Keratinocyte (primary cell): ENCODE measurements at regions not wholly inside any gene's neighbourhood (a gene's known extent, or its start where the extent isn't known, plus 50 kb on each side); places are given as distances from the start of the nearest gene placed in this dataset.

Experiments used
- DNase-seq: peaks from one replicate; pipeline ENCODE4 v3.0.0-alpha.2; 2011; ENCODE audit warnings: low read depth, missing footprints, low spot score
- FAIRE-seq: peaks from 2 replicates; lab custom pipeline; 2011; peaks lifted over from hg19 to GRCh38; lab: Jason Lieb, UNC
- H2AFZ ChIP-seq: 2 replicates; pipeline ENCODE4 v1.6.0; 2012; ENCODE audit warnings: low read length, control low read depth, inconsistent platforms; ENCODE audit not compliant: control insufficient read depth
- H3K27ac ChIP-seq: 2 replicates; pipeline ENCODE4 v1.5.1; 2011; ENCODE audit warnings: low read length; ENCODE audit not compliant: control insufficient read depth, insufficient read depth
- H3K27me3 ChIP-seq: 3 replicates; pipeline ENCODE4 v1.6.0; 2011; ENCODE audit warnings: low read length; ENCODE audit not compliant: control insufficient read depth, insufficient read depth; ENCODE audit errors: extremely low read depth
- H3K36me3 ChIP-seq, 2 experiments: 2 replicates in 1 of 2; 3 replicates in 1 of 2; pipeline ENCODE4 v1.5.1; 2011; ENCODE audit warnings: low read length in 2 of 2, mild to moderate bottlenecking in 1 of 2; ENCODE audit not compliant: control insufficient read depth in 2 of 2, insufficient read depth in 2 of 2; ENCODE audit errors: extremely low read depth in 1 of 2
- H3K4me1 ChIP-seq: 3 replicates; pipeline ENCODE4 v1.5.1; 2011; ENCODE audit warnings: low read length; ENCODE audit not compliant: control insufficient read depth, insufficient read depth; ENCODE audit errors: extremely low read depth
- H3K4me2 ChIP-seq: 3 replicates; pipeline ENCODE4 v1.6.0; 2011; ENCODE audit warnings: low read depth, low read length; ENCODE audit not compliant: control insufficient read depth, insufficient read depth; ENCODE audit errors: extremely low read depth
- H3K4me3 ChIP-seq, 3 experiments: fragments of 200-600 bp in 1 of 3; sonication (generic) in 1 of 3; 2 replicates in 2 of 3; 3 replicates in 1 of 3; pipeline ENCODE4 v1.5.1; 2011 to 2016; ENCODE audit warnings: low read length in 3 of 3, mild to moderate bottlenecking in 3 of 3, control low read depth in 2 of 3, inconsistent platforms in 1 of 3, low read depth in 1 of 3, mixed read lengths in 1 of 3, mixed run types in 1 of 3, moderate library complexity in 1 of 3; ENCODE audit not compliant: control insufficient read depth in 2 of 3, insufficient read depth in 2 of 3; ENCODE audit errors: extremely low read depth in 1 of 3
- H3K79me2 ChIP-seq: 2 replicates; pipeline ENCODE4 v1.6.0; 2012; ENCODE audit warnings: low read length; ENCODE audit not compliant: control insufficient read depth, insufficient read depth
- H3K9ac ChIP-seq: 3 replicates; pipeline ENCODE4 v1.6.0; 2011; ENCODE audit warnings: low read length; ENCODE audit not compliant: control insufficient read depth, insufficient read depth; ENCODE audit errors: extremely low read depth
- H3K9me1 ChIP-seq: 3 replicates; pipeline ENCODE4 v1.6.0; 2011; ENCODE audit warnings: low read length; ENCODE audit not compliant: control insufficient read depth, insufficient read depth; ENCODE audit errors: extremely low read depth
- H3K9me3 ChIP-seq: 2 replicates; pipeline ENCODE4 v1.5.1; 2012; ENCODE audit warnings: low read depth, low read length; ENCODE audit not compliant: control insufficient read depth
- H4K20me1 ChIP-seq: 3 replicates; pipeline ENCODE4 v1.6.0; 2011; ENCODE audit warnings: low read length; ENCODE audit not compliant: control insufficient read depth, insufficient read depth; ENCODE audit errors: extremely low read depth
- EZH2 ChIP-seq: IDR thresholded peaks from one replicate; pipeline ENCODE4 v1.6.1; 2012; ENCODE audit warnings: inconsistent platforms, mild to moderate bottlenecking, low read length, moderate library complexity
- dilution Hi-C: fragments of 300-500 bp; cut with MboI; formaldehyde crosslinking; loops from one replicate; pipeline ENCODE4 v1.7.0; 2020; ENCODE audit warnings: low sequenced_read_pairs; ENCODE audit not compliant: extremely low pct_ligation_motif_present
- TF ChIP-seq, protein P1 (sequence below), 3 experiments: IDR thresholded peaks in 1 of 3; conservative IDR thresholded peaks in 1 of 3; optimal IDR thresholded peaks in 1 of 3; 2 replicates in 2 of 3; 3 replicates in 1 of 3; pipeline versions ENCODE3 to v1.5.1; 2011; ENCODE audit warnings: low read length in 3 of 3, mild to moderate bottlenecking in 3 of 3, moderate library complexity in 2 of 3, control low read depth in 1 of 3, inconsistent platforms in 1 of 3; ENCODE audit not compliant: insufficient read depth in 2 of 3; ENCODE audit errors: extremely low read depth in 1 of 3

DNA sequence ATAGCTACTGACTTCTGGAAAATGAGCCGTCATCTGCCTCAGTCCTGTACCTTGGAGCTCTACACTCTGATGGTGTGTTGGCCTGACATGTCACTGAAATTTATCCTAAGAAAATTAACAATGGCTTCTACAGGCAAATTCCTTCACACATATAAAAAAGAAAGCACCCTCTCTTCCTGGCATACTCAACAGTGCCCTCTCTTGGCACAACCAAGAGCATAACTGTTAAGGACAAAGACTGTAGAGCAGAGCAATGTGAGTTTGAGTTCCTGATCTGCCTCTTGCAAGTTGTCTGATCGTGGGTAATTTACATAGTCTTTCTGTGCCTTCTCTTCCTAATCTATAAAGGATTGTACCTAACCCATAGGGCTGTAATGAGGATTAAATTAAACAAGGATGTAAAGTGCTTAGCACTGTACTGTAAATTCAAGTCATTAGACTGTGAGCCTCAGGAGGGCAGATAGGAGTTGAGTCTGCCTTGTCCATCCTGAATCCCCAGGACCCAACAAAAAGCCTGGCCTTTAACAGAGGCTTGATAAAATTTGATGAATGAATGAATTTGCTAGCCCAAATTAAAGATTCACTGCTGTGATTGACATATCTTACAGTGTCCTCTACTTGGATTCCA lies 83.5 kb downstream of the SYF2 start:
- dilution Hi-C loops: no loop called here
- no peak for TF ChIP-seq EZH2
- TF ChIP-seq, protein P1, sequence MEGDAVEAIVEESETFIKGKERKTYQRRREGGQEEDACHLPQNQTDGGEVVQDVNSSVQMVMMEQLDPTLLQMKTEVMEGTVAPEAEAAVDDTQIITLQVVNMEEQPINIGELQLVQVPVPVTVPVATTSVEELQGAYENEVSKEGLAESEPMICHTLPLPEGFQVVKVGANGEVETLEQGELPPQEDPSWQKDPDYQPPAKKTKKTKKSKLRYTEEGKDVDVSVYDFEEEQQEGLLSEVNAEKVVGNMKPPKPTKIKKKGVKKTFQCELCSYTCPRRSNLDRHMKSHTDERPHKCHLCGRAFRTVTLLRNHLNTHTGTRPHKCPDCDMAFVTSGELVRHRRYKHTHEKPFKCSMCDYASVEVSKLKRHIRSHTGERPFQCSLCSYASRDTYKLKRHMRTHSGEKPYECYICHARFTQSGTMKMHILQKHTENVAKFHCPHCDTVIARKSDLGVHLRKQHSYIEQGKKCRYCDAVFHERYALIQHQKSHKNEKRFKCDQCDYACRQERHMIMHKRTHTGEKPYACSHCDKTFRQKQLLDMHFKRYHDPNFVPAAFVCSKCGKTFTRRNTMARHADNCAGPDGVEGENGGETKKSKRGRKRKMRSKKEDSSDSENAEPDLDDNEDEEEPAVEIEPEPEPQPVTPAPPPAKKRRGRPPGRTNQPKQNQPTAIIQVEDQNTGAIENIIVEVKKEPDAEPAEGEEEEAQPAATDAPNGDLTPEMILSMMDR (optimal IDR thresholded peaks at IDR 0.05 in 1 of 3, IDR thresholded peaks at IDR 0.05 in 1 of 3, conservative IDR thresholded peaks at IDR 0.05 in 1 of 3; ENCODE audit: extremely low read depth in 1 of 3, insufficient read depth in 2 of 3, low read length in 3 of 3): peak; percentile 69 to 74 (median 69)
- FAIRE-seq: no peak
- Histone ChIP-seq H3K27me3 (peaks cover 7% of the 10 kb centered on the region), H2AFZ (no peak overlapping the region), H3K9me3 (no peaks in the 10 kb centered on the region), H3K9me1 (no peaks in the 10 kb centered on the region), H3K36me3 (no peaks in the 10 kb centered on the region), H3K4me1 (no peaks in the 10 kb centered on the region), H3K9ac (no peak overlapping the region), H3K4me3 (no peak overlapping the region), H3K4me2 (no peak overlapping the region), H3K79me2 (no peaks in the 10 kb centered on the region), H3K27ac (no peak overlapping the region), H4K20me1 (no peaks in the 10 kb centered on the region)
- no peak for DNase-seq

DNA sequence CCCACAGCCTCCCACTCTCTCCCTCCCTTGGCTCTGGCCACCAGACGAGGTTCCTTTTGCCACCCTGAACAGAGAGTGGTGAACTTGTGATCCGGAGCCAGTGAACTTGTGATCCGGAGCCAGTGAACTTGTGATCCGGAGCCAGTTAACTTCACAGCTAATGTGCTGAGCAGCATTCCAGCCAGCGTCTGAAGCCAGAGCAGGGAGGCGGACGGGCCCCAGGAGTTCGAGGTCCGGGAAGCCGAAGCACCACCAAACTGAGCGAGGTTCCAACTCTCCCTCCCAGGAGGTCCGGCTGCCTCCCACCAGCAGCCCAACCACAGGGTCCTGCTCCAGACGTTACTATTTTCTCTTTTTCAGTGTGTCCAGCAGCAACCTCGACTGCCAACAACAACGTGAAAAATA lies 85.8 kb downstream of the SYF2 start:
- FAIRE-seq: no peak
- H2AFZ ChIP-seq: no peak overlapping the region
- no peaks in the 10 kb centered on the region for H3K9me3 ChIP-seq
- H3K4me1 ChIP-seq: no peaks in the 10 kb centered on the region
- no peaks in the 10 kb centered on the region for H3K36me3 ChIP-seq
- no peak overlapping the region for H3K4me3 ChIP-seq
- peaks cover 7% of the 10 kb centered on the region for H3K27me3 ChIP-seq
- DNase-seq: no peak
- H3K9me1 ChIP-seq: no peaks in the 10 kb centered on the region
- no peak for TF ChIP-seq EZH2
- TF ChIP-seq, protein P1 (optimal IDR thresholded peaks at IDR 0.05 in 1 of 3, IDR thresholded peaks at IDR 0.05 in 1 of 3, conservative IDR thresholded peaks at IDR 0.05 in 1 of 3; ENCODE audit: extremely low read depth in 1 of 3, insufficient read depth in 2 of 3, low read length in 3 of 3): no peak
- no peaks in the 10 kb centered on the region for H3K79me2 ChIP-seq
- no peak overlapping the region for H3K27ac ChIP-seq
- no peaks in the 10 kb centered on the region for H4K20me1 ChIP-seq
- H3K9ac ChIP-seq: no peak overlapping the region
- no peak overlapping the region for H3K4me2 ChIP-seq
- dilution Hi-C loops: no loop called here
